ENCODE measurements at regions not wholly inside any gene's neighbourhood (a gene's known extent, or its start where the extent isn't known, plus 50 kb on each side); places are given as distances from the start of the nearest gene placed in this dataset.

- Histone ChIP-seq H3K79me1 (ENCODE audit: low read length) (no peaks in the 10 kb centered on the region), H2BK15ac (replicated peaks; ENCODE audit: low read depth) (no peak overlapping the region), H3K4me1 (ENCODE audit: control insufficient read depth, low read depth, low read length) (no peaks in the 10 kb centered on the region), H2AK5ac (ENCODE audit: low read length) (no peak overlapping the region), H4K5ac (ENCODE audit: low read length) (no peak overlapping the region), H3K27me3 (ENCODE audit: insufficient read depth, low read length, poor library complexity) (no peaks in the 10 kb centered on the region), H3K79me2 (ENCODE audit: control insufficient read depth, insufficient read depth, low read length) (no peaks in the 10 kb centered on the region), H3K9ac (ENCODE audit: low read length) (no peak overlapping the region), H3K23ac (ENCODE audit: low read length) (no peak overlapping the region), H3K4me2 (ENCODE audit: low read length) (no peak overlapping the region), H2BK120ac (ENCODE audit: low read depth, low read length) (no peak overlapping the region), H2BK5ac (ENCODE audit: low read length) (no peak overlapping the region), H3K27ac (ENCODE audit: low read depth, low read length) (no peak overlapping the region), H4K8ac (ENCODE audit: low read depth, low read length) (no peak overlapping the region), H3K18ac (ENCODE audit: low read length) (no peak overlapping the region), H3K56ac (ENCODE audit: low read length) (no peak overlapping the region), H3K36me3 (ENCODE audit: control insufficient read depth, insufficient read depth, low read length) (no peaks in the 10 kb centered on the region), H3K4me3 (ENCODE audit: low read length) (no peak overlapping the region), H3K4ac (ENCODE audit: low read depth, low read length) (no peak overlapping the region)
- no CpG with 5 or more reads among the region's 2 CpGs for WGBS (ENCODE audit: extremely low coverage, insufficient coverage, low lambda C conversion rate)
- no peak for DNase-seq
Measured at GRCh38 chr2:5824126-5824525, 131.9 kb downstream of the SOX11 start.

- Histone ChIP-seq H3K56ac (ENCODE audit: low read length) (no peak overlapping the region), H2BK120ac (ENCODE audit: low read depth, low read length) (no peak overlapping the region), H2BK5ac (ENCODE audit: low read length) (no peak overlapping the region), H3K9ac (ENCODE audit: low read length) (no peak overlapping the region), H3K4me3 (ENCODE audit: low read length) (no peak overlapping the region), H3K4me1 (ENCODE audit: control insufficient read depth, low read depth, low read length) (no peaks in the 10 kb centered on the region), H3K36me3 (ENCODE audit: control insufficient read depth, insufficient read depth, low read length) (no peaks in the 10 kb centered on the region), H4K5ac (ENCODE audit: low read length) (no peak overlapping the region), H3K4ac (ENCODE audit: low read depth, low read length) (no peak overlapping the region), H3K18ac (ENCODE audit: low read length) (no peak overlapping the region), H2BK15ac (replicated peaks; ENCODE audit: low read depth) (no peak overlapping the region), H3K4me2 (ENCODE audit: low read length) (no peak overlapping the region), H4K8ac (ENCODE audit: low read depth, low read length) (no peak overlapping the region), H3K23ac (ENCODE audit: low read length) (no peak overlapping the region), H3K27ac (ENCODE audit: low read depth, low read length) (no peak overlapping the region), H3K27me3 (ENCODE audit: insufficient read depth, low read length, poor library complexity) (no peaks in the 10 kb centered on the region), H2AK5ac (ENCODE audit: low read length) (no peak overlapping the region), H3K79me1 (ENCODE audit: low read length) (no peaks in the 10 kb centered on the region), H3K79me2 (ENCODE audit: control insufficient read depth, insufficient read depth, low read length) (no peaks in the 10 kb centered on the region)
- no peak for DNase-seq
- no CpG with 5 or more reads among the region's 1 CpG for WGBS (ENCODE audit: extremely low coverage, insufficient coverage, low lambda C conversion rate)
Measured at GRCh38 chr2:5825686-5826085, 133.5 kb downstream of the SOX11 start.

DNA sequence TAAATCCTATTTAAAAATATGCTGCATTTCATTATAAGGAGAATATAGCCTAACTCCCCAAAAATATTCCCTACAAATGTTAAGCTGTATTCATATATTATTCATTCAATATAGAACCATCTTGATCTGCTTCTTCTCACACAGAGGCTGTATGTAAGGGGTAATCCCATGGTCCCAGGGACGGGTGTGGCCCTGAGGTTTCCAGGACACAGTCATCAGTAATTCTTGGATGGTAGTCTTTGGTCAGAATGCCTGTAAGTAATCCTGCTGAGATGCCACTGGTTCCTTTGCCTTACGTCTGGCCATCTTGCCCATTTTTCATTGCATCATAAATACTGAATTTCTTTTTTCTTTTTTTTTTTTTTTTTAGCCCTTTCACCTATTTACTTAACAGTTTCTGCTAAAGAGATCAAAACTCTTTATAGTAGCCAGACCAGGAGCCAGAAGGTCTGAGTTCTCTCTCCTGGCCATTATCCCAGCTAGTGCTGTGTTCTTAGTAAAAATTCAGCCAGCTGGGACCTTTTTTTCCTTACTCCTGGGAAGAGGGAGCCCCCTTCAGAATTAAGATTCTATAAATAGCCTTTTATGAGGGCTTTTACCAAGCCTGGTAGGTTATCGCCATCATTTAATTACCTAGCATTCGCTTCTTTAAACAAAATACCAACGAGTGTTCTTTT lies 134.9 kb downstream of the SOX11 start:
- Histone ChIP-seq H3K4ac (ENCODE audit: low read depth, low read length) (no peak overlapping the region), H2BK15ac (replicated peaks; ENCODE audit: low read depth) (no peak overlapping the region), H4K8ac (ENCODE audit: low read depth, low read length) (no peak overlapping the region), H3K18ac (ENCODE audit: low read length) (no peak overlapping the region), H3K36me3 (ENCODE audit: control insufficient read depth, insufficient read depth, low read length) (no peaks in the 10 kb centered on the region), H3K27me3 (ENCODE audit: insufficient read depth, low read length, poor library complexity) (no peaks in the 10 kb centered on the region), H3K79me2 (ENCODE audit: control insufficient read depth, insufficient read depth, low read length) (no peaks in the 10 kb centered on the region), H4K5ac (ENCODE audit: low read length) (no peak overlapping the region), H2BK120ac (ENCODE audit: low read depth, low read length) (no peak overlapping the region), H3K27ac (ENCODE audit: low read depth, low read length) (no peak overlapping the region), H3K56ac (ENCODE audit: low read length) (no peak overlapping the region), H2AK5ac (ENCODE audit: low read length) (no peak overlapping the region), H3K23ac (ENCODE audit: low read length) (no peak overlapping the region), H3K4me3 (ENCODE audit: low read length) (no peak overlapping the region), H3K79me1 (ENCODE audit: low read length) (no peaks in the 10 kb centered on the region), H3K9ac (ENCODE audit: low read length) (no peak overlapping the region), H2BK5ac (ENCODE audit: low read length) (no peak overlapping the region), H3K4me1 (ENCODE audit: control insufficient read depth, low read depth, low read length) (no peaks in the 10 kb centered on the region), H3K4me2 (ENCODE audit: low read length) (no peak overlapping the region)
- DNase-seq, result no peak
- WGBS (ENCODE audit: extremely low coverage, insufficient coverage, low lambda C conversion rate), result no CpG with 5 or more reads among the region's 5 CpGs

DNA sequence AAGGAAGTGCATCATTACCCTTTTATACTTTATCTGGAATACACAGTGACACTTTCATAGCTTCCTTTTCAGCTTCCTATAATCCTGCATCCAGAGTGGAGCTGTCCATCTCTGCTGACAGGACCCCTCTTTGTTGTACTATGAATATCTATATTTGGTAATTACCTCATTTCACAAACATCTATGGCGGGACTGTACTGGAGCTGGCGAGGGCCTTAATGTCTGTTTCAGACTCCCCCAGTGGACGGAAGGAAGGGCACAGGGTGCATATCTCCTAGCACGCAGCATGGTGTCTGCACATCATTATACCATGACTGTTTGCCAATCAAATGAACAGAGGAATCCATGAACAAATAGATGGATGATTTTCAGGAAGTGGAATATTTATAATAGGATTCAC lies 142.3 kb downstream of the SOX11 start:
- H2AK5ac ChIP-seq (ENCODE audit: low read length), result no peak overlapping the region
- no peak overlapping the region for H3K23ac ChIP-seq (ENCODE audit: low read length)
- no peak overlapping the region for H3K4ac ChIP-seq (ENCODE audit: low read depth, low read length)
- no peak overlapping the region for H2BK15ac ChIP-seq (replicated peaks; ENCODE audit: low read depth)
- H3K18ac ChIP-seq (ENCODE audit: low read length), result no peak overlapping the region
- H3K4me2 ChIP-seq (ENCODE audit: low read length), result no peak overlapping the region
- DNase-seq, result no peak
- no CpG with 5 or more reads among the region's 4 CpGs for WGBS (ENCODE audit: extremely low coverage, insufficient coverage, low lambda C conversion rate)
- H4K8ac ChIP-seq (ENCODE audit: low read depth, low read length), result no peak overlapping the region
- H3K56ac ChIP-seq (ENCODE audit: low read length), result no peak overlapping the region
- H3K36me3 ChIP-seq (ENCODE audit: control insufficient read depth, insufficient read depth, low read length), result no peaks in the 10 kb centered on the region
- no peak overlapping the region for H4K5ac ChIP-seq (ENCODE audit: low read length)
- no peak overlapping the region for H3K4me3 ChIP-seq (ENCODE audit: low read length)
- H2BK5ac ChIP-seq (ENCODE audit: low read length), result no peak overlapping the region
- no peaks in the 10 kb centered on the region for H3K79me2 ChIP-seq (ENCODE audit: control insufficient read depth, insufficient read depth, low read length)
- H2BK120ac ChIP-seq (ENCODE audit: low read depth, low read length), result no peak overlapping the region
- H3K4me1 ChIP-seq (ENCODE audit: control insufficient read depth, low read depth, low read length), result no peaks in the 10 kb centered on the region
- H3K27ac ChIP-seq (ENCODE audit: low read depth, low read length), result no peak overlapping the region
- no peaks in the 10 kb centered on the region for H3K79me1 ChIP-seq (ENCODE audit: low read length)
- H3K27me3 ChIP-seq (ENCODE audit: insufficient read depth, low read length, poor library complexity), result no peaks in the 10 kb centered on the region
- no peak overlapping the region for H3K9ac ChIP-seq (ENCODE audit: low read length)

- Histone ChIP-seq H3K23ac (ENCODE audit: low read length) (no peak overlapping the region), H3K36me3 (ENCODE audit: control insufficient read depth, insufficient read depth, low read length) (no peaks in the 10 kb centered on the region), H3K4me2 (ENCODE audit: low read length) (no peak overlapping the region), H4K5ac (ENCODE audit: low read length) (no peak overlapping the region), H3K56ac (ENCODE audit: low read length) (no peak overlapping the region), H3K18ac (ENCODE audit: low read length) (no peak overlapping the region), H2BK15ac (replicated peaks; ENCODE audit: low read depth) (no peak overlapping the region), H3K4ac (ENCODE audit: low read depth, low read length) (no peak overlapping the region), H2AK5ac (ENCODE audit: low read length) (no peak overlapping the region), H3K9ac (ENCODE audit: low read length) (no peak overlapping the region), H3K79me1 (ENCODE audit: low read length) (no peaks in the 10 kb centered on the region), H3K27me3 (ENCODE audit: insufficient read depth, low read length, poor library complexity) (no peaks in the 10 kb centered on the region), H2BK5ac (ENCODE audit: low read length) (no peak overlapping the region), H2BK120ac (ENCODE audit: low read depth, low read length) (no peak overlapping the region), H3K27ac (ENCODE audit: low read depth, low read length) (no peak overlapping the region), H3K4me3 (ENCODE audit: low read length) (no peak overlapping the region), H4K8ac (ENCODE audit: low read depth, low read length) (no peak overlapping the region), H3K4me1 (ENCODE audit: control insufficient read depth, low read depth, low read length) (no peaks in the 10 kb centered on the region), H3K79me2 (ENCODE audit: control insufficient read depth, insufficient read depth, low read length) (no peaks in the 10 kb centered on the region)
- no CpG with 5 or more reads among the region's 7 CpGs for WGBS (ENCODE audit: extremely low coverage, insufficient coverage, low lambda C conversion rate)
- DNase-seq, result no peak
Measured at GRCh38 chr2:5839550-5839949, 147.4 kb downstream of the SOX11 start.

- Histone ChIP-seq H2BK5ac (ENCODE audit: low read length) (no peak overlapping the region), H3K79me1 (ENCODE audit: low read length) (no peaks in the 10 kb centered on the region), H3K23ac (ENCODE audit: low read length) (no peak overlapping the region), H2BK15ac (replicated peaks; ENCODE audit: low read depth) (no peak overlapping the region), H3K27ac (ENCODE audit: low read depth, low read length) (no peak overlapping the region), H2BK120ac (ENCODE audit: low read depth, low read length) (no peak overlapping the region), H3K4me1 (ENCODE audit: control insufficient read depth, low read depth, low read length) (no peaks in the 10 kb centered on the region), H3K4ac (ENCODE audit: low read depth, low read length) (no peak overlapping the region), H3K56ac (ENCODE audit: low read length) (no peak overlapping the region), H2AK5ac (ENCODE audit: low read length) (no peak overlapping the region), H3K27me3 (ENCODE audit: insufficient read depth, low read length, poor library complexity) (no peaks in the 10 kb centered on the region), H3K4me3 (ENCODE audit: low read length) (no peak overlapping the region), H3K36me3 (ENCODE audit: control insufficient read depth, insufficient read depth, low read length) (no peaks in the 10 kb centered on the region), H3K18ac (ENCODE audit: low read length) (no peak overlapping the region), H3K79me2 (ENCODE audit: control insufficient read depth, insufficient read depth, low read length) (no peaks in the 10 kb centered on the region), H3K9ac (ENCODE audit: low read length) (no peak overlapping the region), H4K5ac (ENCODE audit: low read length) (no peak overlapping the region), H4K8ac (ENCODE audit: low read depth, low read length) (no peak overlapping the region), H3K4me2 (ENCODE audit: low read length) (no peak overlapping the region)
- no peak for DNase-seq
- WGBS (ENCODE audit: extremely low coverage, insufficient coverage, low lambda C conversion rate), result no CpG with 5 or more reads among the region's 2 CpGs
Measured at GRCh38 chr2:5841126-5841525, 148.9 kb downstream of the SOX11 start.

Data from mesendoderm (in vitro differentiated cells).